Lower leg skin (tissue), 4 donors: ENCODE measurements at regions not wholly inside any gene's neighbourhood (a gene's known extent, or its start where the extent isn't known, plus 50 kb on each side); places are given as distances from the start of the nearest gene placed in this dataset.

Experiments used
- DNase-seq, 2 donors: peaks; one replicate each; pipeline ENCODE4 v3.0.0-alpha.2; 2019; ENCODE audit warnings: low spot score in 2 of 2
- H3K4me3 ChIP-seq: fragments of 200-600 bp; sonication (generic); 2 replicates; pipeline ENCODE4 v1.5.1; 2017; ENCODE audit warnings: mild to moderate bottlenecking, low read depth; ENCODE audit not compliant: poor library complexity, severe bottlenecking
- POLR2A ChIP-seq, 2 donors: fragments of 450-650 bp; IDR thresholded peaks; one replicate each; pipeline ENCODE4 v1.6.1; 2016 to 2017; ENCODE audit warnings: antibody characterized with exemption in 2 of 2, mild to moderate bottlenecking in 1 of 2, moderate library complexity in 1 of 2
- WGBS, 2 donors: methylation state at CpG; one replicate each; pipeline ENCODE4 v1.1.5; 2018; 5-methylcytosine and 5-hydroxymethylcytosine counted together
- intact Hi-C: fragments of 100-400 bp; cut with DNase I; formaldehyde crosslinking; loops from one replicate; pipeline ENCODE4 v1.15.0; 2023; ENCODE audit warnings: low total_unique reads
- TF ChIP-seq, protein P1 (sequence below), 3 donors: fragments of 450-650 bp; IDR thresholded peaks; one replicate each; pipeline ENCODE4 v1.5.1; 2016; ENCODE audit warnings: antibody characterized with exemption in 3 of 3, mild to moderate bottlenecking in 3 of 3, moderate library complexity in 2 of 3

DNA sequence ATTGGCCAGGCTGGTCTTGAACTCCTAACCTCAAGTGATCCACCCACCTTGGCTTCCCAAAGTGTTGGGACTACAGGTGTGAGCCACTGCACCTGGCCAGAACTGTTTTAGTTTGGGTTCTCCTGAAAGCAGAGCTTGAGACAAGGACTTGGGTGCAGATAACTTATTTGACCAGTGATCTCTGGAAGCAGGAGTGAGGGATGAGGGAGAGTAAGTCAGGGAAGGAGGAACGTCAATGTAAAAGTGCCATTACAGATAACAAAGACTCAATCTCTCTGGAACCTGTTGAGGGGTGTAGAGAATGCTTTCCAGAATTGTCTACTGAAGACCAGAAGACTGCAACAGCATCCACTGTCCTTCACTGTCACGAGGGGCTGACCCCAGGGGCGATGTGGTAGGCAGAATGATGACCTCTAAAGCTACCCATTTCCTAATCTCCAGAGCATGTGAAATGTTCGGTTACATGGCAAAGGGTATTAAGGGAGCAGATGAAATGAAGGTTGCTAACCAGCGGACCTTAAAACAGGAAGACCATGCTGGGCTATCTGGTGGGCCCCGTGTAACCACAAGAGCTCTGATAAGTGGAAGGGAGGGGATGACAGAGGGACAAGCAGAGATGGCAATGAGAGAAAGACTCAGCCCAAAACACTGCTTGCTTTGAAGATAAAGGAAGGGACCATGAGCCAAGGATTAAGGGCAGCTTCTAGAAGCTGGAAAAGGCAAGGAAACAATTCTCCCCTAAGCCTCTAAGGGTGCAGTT is 207.8 kb downstream of the RBM19 start:
- WGBS, 2 donors, result 72 to 73% methylated on average over 6 of the region's 6 CpGs
- no peak overlapping the region for H3K4me3 ChIP-seq
- intact Hi-C loops, result no loop called here
- DNase-seq, result no peak
- no peak for TF ChIP-seq POLR2A (IDR thresholded peaks at IDR 0.05)
- TF ChIP-seq, protein P1, sequence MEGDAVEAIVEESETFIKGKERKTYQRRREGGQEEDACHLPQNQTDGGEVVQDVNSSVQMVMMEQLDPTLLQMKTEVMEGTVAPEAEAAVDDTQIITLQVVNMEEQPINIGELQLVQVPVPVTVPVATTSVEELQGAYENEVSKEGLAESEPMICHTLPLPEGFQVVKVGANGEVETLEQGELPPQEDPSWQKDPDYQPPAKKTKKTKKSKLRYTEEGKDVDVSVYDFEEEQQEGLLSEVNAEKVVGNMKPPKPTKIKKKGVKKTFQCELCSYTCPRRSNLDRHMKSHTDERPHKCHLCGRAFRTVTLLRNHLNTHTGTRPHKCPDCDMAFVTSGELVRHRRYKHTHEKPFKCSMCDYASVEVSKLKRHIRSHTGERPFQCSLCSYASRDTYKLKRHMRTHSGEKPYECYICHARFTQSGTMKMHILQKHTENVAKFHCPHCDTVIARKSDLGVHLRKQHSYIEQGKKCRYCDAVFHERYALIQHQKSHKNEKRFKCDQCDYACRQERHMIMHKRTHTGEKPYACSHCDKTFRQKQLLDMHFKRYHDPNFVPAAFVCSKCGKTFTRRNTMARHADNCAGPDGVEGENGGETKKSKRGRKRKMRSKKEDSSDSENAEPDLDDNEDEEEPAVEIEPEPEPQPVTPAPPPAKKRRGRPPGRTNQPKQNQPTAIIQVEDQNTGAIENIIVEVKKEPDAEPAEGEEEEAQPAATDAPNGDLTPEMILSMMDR (IDR thresholded peaks at IDR 0.05), result no peak

DNA sequence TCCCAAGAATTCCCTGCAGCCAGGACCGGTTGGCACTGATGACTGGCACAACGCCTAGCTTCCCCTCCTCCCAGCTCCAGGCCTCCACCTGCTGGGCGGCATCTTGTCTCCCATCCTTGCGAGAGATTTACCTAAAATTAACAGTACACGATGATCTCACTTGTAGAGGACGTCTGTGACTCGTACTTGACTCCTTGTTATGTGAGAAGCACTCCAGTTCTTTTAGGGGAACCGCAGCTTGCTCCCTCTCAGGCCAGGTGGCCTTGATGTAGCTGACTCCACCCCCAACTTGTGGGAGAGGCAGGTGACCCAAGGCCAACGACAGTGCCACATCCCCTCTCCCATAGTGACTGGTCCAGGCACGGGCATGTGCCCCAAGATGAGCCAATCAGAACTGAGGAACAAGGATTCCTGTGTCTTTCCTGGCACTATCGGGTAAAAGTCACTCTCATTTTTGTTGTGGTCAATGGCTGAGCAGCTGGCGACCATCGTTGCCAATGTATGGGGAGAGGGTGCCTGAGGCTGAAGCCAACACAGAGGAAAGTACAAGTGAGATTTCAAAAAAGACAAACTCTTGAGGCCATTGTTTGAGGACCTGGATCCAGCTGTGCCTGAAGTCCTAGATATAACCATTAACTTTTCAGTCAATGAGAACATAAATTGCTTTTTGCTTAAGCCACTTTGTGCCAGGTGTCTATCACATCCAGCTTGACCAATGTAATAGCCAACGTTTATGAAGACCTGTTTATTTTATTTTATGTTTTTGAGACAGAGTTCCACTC is 208.7 kb downstream of the RBM19 start:
- 43 to 46% methylated on average over 14 of the region's 14 CpGs for WGBS, 2 donors
- TF ChIP-seq POLR2A (IDR thresholded peaks at IDR 0.05), result no peak
- TF ChIP-seq, protein P1 (IDR thresholded peaks at IDR 0.05), result no peak
- H3K4me3 ChIP-seq, result no peak overlapping the region

DNA sequence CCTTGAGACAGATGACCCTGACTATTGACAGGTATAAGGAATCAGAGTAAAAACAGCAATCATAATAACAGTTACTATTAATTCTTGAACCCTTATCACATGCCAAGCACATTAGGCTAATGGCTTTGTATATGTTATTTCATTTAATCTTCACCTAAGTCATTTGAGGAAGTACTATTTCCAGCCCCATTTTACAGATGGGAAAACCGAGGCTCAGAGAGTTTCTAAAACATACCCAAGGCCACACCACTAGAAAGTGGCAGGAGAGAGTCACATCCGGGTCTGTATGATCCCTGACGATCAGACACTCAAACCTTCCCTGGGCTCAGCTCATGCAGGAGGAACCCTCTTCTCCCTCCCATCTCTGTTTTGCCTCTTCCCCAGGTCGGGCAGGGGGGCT is 209.5 kb downstream of the RBM19 start:
- WGBS, 2 donors, result 49 to 55% methylated on average over 4 of the region's 4 CpGs
- DNase-seq, result no peak
- intact Hi-C loops, result no loop called here
- H3K4me3 ChIP-seq, result no peak overlapping the region
- no peak for TF ChIP-seq POLR2A (IDR thresholded peaks at IDR 0.05)
- TF ChIP-seq, protein P1 (IDR thresholded peaks at IDR 0.05), result no peak

More for the DNA sequence above, 208.7 kb downstream of the RBM19 start:
- no peak for DNase-seq
- intact Hi-C loops, result no loop called here

DNA sequence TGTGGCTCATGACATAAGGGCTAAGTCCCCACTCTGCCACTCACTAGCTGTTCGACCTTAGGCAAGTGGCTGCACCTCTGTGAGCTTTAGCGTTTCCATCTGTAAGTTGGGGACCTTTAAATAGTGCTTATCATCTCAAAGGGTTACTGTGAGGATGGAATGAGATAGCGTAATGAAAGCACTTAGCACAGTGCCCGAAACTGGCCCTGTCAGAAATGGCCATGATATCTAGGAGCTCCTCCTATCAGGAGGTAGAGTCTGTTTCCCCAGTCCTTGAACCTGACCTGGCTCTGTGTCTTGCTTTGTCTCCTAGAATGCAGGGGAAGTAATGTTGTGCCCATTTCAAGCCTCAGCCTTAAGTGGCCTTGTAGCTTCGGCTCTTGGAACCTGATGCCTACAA is 211.0 kb downstream of the RBM19 start:
- WGBS, 2 donors, result 80 to 87% methylated on average over 5 of the region's 5 CpGs
- no peak for TF ChIP-seq POLR2A (IDR thresholded peaks at IDR 0.05)
- TF ChIP-seq, protein P1 (IDR thresholded peaks at IDR 0.05), result no peak
- DNase-seq, result no peak
- H3K4me3 ChIP-seq, result no peak overlapping the region
- intact Hi-C loops, result no loop called here

DNA sequence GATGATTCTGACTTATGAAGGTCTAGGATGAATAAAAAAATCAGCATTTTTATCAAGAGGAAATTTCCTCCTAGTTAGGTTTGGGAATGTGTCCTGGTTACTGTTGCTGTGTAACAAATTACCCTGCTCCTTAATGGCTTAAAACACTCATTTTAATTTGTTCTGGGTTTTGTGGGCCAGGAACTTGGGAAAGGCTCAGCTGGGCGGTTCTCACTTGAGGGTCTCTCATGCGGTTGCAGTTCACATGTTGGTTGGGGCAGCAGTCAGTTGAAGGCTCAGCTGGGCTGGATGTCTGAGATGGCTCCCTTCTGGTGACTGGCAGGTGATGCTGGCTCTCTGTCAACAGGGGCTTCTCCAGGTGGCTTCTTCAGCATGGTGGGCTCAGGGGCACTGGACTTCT is 214.6 kb downstream of the RBM19 start:
- no peak overlapping the region for H3K4me3 ChIP-seq
- no peak for TF ChIP-seq POLR2A (IDR thresholded peaks at IDR 0.05)
- TF ChIP-seq, protein P1 (IDR thresholded peaks at IDR 0.05), result no peak
- intact Hi-C loops, result no loop called here
- no peak for DNase-seq
- 85 to 92% methylated on average over 2 of the region's 2 CpGs for WGBS, 2 donors
